ENCODE measurements at regions not wholly inside any gene's neighbourhood (a gene's known extent, or its start where the extent isn't known, plus 50 kb on each side); places are given as distances from the start of the nearest gene placed in this dataset.

DNA sequence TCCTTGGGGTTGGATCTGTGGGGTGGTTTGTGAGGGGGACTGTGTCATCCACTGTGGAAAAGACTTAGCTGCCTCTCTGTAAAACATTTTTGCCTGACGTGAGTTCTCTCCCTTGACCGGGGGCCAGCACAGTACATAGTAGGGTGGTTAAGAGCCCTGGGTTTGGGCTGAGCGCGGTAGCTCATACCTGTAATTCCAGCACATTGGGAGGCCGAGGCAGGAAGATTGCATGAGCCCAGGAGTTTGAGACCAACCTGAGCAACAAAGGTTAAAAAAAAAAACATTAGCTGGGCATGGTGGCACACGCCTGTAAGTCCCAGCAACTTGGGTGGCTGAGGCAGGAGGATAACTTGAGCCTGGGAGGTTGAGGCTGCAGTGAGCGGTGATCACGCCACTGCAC is 74.7 kb upstream of the WNT7B start:
- in situ Hi-C loops (cut with HindIII; ENCODE audit: low sequenced_read_pairs) = no loop called here
- no peak for DNase-seq (ENCODE audit: low spot score)

DNA sequence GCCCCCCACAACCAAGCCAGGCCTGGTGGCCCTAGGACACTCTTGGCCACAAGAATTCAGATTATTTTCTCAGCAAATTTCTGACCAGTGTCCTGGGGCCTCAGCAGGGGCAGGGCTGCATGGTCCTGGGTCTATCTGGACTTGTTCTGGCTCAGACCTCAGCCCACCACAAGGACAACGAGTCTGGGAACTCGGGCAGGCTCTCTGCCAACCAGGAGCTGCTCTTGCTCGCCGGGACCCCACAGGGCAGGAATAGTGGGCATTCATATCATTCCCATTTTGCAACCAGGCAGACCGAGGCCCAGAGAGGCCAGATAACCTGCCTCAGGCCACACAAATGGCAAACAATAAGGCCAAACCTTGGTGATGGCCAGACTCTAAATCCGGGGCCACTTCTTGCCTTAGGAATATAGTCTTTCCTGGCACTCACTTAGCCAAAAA is 75.4 kb upstream of the WNT7B start:
- DNase-seq (ENCODE audit: low spot score) = peak; percentile 33
- in situ Hi-C loops (cut with HindIII; ENCODE audit: low sequenced_read_pairs) = no loop called here

DNA sequence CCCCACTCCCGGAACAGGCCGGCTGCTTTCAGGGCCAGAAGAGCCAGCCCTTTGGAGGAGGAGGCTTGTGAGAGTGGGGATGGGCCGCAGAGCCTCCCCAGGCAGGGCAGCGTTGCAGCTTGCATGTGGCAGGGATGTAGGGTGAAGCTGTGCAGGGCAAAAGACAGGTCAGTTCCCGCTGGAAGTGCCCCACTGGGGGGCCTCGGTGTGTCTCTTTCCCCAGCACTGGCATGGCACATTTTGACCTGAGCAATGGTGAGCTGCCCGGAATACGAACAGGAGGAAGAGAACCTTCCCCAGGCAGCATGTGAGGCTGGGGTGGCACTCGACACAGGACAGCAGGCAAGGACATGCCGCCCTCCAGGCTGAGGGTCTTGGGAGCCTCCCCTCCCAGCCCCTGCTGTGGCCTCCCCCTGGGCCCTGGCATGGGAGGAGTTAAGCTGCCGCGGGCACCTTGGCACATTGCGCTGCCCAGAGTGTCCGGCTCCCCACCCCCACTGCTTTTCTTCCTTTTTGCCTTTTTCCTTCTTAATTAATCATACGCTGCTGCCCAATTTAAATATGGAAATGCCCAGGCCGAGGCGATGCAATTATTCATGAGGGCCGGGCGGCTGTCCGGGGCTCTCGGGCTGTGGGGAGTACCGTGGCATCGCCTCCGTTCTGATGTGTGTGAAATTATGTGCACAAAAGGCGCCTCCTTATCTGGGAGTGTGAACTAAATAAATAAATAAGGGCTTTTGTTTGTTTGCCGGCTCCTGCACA is 76.0 kb upstream of the WNT7B start:
- in situ Hi-C loops (cut with HindIII; ENCODE audit: low sequenced_read_pairs) = no loop called here
- peak; percentile 67 for DNase-seq (ENCODE audit: low spot score)

DNA sequence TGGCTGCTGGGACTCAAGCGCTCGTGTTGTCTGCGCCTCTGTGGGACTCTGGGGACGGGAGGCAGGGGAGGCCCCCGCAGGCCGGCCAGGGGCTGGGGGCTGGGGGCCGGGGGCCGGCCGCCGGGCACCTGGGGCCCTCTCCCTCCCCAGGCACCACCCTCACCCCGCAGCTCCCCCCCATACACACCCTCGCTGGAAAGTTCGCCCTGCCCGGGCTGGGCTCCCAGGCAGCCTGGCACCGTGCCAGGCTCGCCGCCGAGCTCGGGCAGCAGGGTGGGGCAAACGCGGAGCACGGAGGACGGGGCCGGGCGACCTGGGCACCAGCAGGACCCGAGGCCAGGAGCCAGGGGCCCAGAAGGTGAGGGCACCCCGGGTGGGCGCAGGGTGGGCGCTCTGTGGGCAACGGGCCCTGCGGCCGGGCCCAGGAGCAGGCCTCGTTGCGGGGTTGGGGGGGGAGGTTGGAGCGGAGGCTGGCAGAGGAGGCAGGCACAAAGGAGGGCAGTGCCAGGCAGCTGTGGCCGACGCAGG is 76.7 kb upstream of the WNT7B start:
- DNase-seq (ENCODE audit: low spot score) = peak; percentile 62
- in situ Hi-C loops (cut with HindIII; ENCODE audit: low sequenced_read_pairs) = no loop called here

DNA sequence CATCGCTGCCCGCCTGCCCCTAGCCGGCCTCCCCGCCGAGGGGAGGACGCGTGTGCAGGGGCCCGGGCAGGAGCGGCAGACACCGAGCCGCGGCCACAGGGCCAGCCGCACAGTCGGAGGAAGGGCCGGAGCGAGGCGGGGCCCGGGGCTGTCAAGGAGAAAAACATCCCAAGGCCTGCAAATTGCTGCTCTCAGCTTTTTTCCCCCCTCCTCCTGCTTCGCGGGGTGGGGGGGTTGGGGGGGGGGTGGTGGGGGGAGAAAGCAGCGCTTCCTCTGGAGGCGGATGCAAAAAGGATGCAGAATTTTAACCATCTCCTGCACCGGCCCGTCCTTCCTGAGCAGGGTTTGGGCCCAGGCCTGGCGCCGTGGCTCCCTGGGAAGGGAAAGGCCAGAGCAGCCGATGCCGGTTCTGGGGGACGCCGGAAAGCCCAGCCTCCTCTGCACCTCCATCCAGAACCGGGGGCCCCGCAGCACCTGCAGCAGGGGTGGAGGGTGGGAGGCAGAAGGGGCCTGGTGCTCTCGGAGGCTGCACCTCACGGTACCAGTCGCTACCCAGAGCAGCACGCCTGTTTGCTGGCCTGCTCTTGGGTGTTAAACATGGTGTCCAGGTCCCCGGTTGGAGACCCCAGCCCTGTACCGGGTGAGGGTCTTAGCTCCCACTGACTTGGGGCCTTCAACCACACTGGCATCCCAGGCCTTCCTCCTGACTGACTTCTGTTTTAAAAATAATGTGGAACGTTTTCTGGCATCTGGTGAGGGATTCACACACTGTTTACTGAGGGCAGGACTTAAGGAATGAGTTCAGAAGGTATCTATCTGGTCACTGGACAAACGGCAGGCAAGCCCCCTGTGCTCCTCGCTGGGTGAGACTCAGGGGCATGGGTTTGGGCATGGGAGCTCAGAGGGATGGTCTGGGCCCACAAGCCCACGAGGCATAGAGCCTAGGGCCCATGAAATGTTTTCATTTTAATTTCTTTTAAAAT is 77.4 kb upstream of the WNT7B start:
- DNase-seq (ENCODE audit: low spot score) = peak; percentile 66
- in situ Hi-C loops (cut with HindIII; ENCODE audit: low sequenced_read_pairs) = no loop called here

DNA sequence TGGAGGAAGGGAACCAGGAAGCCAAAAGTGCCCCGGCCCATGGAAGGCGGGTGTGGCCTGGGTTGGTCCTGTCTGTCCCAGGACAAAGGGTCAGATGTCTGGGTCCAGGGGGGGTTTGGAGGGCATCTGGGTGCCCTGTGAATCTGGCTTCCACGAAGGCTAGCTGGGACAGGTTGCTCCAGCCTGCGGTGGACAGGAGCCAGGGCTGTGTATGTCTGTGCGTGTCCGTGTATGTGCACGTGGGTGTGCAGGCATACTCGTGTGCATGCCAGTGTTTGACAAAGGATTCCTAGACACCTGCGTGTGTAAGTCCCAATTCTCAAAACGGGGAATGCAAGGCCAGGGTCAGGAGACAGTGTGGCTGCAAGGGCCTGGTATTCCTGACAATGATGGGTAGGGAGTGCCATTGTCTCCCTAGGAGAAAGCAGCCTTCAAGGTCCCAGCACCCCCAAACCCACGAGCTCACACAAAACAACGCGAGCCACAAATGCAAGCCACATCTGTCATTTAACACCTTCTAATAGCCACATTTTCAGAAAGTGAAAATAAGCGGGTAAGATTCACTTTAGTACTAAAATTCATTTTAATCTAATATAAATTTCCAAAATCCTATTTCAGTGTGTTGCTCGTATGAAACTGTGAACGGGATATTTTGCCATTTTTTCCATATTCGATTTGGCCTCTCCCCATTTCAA is 78.4 kb upstream of the WNT7B start:
- in situ Hi-C loops (cut with HindIII; ENCODE audit: low sequenced_read_pairs) = no loop called here
- peak; percentile 69 for DNase-seq (ENCODE audit: low spot score)

DNA sequence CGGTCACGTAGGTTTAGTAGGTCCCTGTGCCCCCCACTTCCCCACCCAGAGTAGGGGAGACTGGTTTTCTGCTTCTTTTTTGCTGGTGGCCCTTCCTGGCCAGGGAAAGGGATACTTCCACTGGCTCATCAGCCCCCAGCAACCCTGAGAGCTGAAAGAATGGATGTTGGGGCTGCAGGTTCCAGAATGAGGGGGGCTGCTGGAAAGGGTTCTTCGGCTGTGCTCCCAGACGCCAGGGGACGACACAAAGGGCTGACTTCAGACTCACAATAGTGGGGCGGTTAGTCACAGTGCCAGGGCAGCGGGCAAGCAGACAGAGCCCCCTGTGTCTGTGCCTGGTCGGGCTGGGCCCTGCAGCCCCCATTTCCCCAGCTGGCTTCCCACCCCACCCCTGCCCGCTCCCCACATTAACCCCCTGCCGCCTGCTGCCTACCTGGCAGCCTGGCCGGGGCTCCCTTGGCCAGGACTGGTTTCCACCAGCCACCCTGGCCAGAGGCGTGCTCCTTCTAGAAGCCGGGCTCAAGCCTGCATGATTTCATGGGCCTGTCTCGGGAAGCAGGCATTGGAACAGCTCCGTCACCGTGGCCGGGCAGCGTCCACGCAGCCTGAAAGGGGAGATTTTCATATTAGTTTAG is 79.1 kb upstream of the WNT7B start:
- peak; percentile 75 for DNase-seq (ENCODE audit: low spot score)
- in situ Hi-C loops (cut with HindIII; ENCODE audit: low sequenced_read_pairs) = no loop called here

DNA sequence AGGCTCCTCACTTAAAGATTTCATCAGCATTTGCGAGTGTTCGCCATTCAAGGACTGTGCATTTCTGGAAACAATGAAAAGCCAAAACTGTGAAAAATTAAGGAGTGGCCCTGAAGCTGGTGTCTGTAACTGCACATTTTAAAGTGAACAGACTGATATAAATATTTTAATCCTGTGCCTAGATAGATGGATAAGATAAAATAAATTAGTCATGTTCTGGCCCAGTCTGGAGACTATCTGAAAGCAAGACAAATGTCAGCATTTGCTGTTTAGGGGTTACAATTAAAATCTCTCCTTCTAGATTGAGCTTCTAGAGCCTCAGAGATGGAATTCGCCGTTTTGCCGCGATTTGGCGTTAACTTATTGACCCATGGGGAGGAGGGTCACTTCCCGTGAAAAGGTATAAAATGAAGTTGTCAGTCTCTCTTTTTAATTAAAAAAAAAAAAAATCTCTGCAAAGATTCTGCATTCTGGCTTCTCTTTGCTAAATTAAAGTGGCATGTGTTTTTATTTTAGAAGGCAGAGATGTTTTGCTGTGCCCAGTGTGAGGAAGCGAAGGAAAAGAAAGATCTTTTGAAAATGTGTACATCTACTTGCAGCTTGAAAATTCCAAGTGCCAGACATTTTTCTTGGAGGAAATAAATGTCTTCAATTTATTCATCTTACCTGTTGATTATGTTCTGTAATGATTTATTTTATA is 79.7 kb upstream of the WNT7B start:
- no peak for DNase-seq (ENCODE audit: low spot score)
- in situ Hi-C loops (cut with HindIII; ENCODE audit: low sequenced_read_pairs) = no loop called here

DNA sequence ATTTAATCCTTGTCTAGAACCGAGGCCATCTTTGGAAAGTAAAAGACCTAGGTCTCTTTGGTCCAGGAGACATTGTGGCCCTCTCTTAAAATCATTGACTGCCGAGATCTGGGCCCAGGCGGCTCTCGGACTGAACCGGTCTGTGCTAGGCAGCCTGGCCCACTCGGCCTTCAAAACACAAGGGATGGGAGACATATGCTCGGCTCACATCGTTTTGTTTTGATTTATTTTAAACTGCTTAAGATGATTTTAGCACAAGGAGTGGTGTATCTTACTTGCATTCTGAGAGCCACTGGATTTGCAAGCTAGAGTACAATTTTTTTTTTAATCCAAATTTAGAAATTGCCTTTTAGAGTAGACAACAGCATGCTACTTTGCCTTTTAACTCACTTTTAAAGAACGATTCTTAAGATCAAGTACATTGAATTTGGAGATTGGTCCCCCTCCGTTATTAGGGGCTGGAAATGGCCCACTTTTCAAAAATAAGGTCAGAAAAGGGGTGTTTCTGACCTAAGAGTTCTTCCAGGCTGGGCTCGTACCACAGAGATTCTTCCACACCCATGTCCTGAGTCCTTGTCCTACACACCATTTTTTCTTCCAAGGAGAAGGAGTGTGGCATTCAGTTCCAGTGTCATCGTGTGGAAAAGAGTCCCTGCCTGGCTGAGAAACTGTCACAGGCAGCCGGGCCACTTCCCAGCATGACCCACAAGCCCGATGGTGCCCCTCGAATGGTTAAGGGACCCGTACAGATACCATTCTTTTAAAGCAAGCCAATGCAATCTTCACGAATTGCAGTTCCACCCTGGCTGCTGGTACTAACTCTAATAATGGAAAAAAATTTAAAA is 80.5 kb upstream of the WNT7B start:
- DNase-seq (ENCODE audit: low spot score) = peak; percentile 70
- in situ Hi-C loops (cut with HindIII; ENCODE audit: low sequenced_read_pairs) = no loop called here

DNA sequence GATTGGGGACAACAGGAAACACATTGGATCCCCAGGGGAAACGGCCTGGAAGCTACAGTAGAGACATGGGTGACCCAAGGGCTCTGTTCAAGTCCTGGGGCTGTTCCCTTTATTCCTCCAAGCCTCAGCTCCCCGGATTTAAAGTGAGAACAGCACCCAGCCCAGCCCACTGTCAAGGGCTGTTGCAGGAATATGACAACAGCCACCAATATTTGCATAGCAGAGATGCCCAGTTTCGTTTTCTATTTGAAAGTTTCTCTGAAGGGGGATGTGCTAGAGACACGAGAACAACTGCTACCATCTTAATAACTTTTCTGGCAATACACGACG is 81.1 kb upstream of the WNT7B start:
- peak; percentile 58 for DNase-seq (ENCODE audit: low spot score)
- in situ Hi-C loops (cut with HindIII; ENCODE audit: low sequenced_read_pairs) = no loop called here

DNA sequence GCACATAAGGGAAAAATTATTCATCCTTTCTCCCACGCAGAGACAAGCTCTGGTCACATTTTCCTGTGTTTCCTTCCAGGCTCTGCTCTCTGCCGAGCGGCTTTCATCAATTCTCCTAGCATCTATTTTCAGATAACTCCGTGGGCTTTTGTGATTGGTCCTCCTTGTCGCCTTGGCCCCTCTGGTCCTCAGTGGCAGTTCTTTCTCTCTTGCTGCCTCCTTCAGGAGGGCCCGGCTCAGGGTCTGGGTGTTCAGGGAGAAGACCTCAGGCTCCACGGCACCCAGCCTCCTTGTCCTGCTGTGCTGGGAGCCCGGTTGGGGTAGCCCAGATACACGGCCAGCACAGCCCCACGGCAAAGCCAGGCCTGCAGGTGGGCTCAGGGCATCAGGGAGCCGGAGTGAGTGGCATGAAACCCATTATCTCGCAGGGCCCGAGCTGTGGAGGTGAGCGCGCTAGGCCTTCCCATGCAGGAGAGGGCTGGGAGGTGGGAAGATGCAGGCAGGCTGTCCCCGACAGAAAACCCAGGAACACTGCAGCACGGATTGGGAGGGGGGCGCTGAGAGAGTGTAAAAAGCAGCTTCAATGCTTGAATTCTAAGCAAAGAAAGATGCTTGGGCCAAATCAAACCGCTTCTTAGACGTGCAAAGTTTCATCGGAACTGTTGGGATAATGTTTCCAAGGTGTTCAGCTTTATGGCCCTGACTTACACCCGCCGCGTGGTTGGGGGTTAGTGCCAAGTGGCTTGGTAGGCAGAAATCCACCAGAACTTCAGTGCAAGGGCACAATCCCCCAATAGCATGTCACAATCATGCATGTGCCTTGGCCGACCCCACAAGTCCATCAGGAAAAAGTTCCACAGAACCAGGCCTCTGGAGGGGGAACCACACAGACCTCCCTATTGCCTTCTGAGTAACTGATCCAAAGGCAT is 81.9 kb upstream of the WNT7B start:
- in situ Hi-C loops (cut with HindIII; ENCODE audit: low sequenced_read_pairs) = no loop called here
- peak; percentile 74 for DNase-seq (ENCODE audit: low spot score)

DNA sequence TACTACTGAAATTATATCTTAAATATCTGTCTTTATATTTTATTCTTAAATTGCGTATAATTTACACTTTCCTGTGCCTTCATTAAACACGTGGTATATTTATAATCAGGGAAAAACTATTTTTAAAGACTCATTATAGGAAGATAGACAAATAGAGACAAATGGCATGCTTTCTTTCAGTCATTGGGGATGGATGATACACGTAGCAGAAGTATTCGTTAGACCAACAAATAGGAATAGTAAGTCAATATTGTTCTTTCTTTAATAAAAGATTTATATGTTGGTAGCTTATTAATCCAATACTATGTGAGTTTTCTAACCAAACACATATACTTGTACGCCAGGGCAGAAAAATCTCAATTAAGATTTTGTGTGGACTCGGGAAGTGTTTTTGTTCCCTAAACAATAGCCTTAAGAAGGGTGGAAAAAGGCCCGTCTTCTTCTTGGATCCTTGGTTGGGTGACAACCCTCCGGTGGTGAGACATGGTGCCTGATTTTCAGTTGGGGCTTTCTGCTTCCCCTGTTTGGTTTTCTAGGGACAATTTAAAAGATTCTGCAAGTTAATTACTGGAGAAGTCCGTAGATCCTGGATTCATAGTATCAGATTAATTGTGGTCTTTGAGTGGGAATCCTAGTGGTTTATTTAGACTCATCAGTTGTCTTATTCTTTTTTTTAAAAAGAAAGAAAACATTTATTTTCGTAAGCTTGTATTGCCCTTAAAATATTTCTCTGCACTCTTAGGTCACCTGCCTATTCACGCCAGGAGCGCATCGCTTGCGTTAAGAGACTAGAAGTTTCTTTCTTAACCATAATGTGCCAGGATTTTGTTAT is 83.5 kb upstream of the WNT7B start:
- in situ Hi-C loops (cut with HindIII; ENCODE audit: low sequenced_read_pairs) = loop anchor here (10.0 kb wide), 1 partner anchor 56 kb away; no protein-coding TSS in a partner anchor
- no peak for DNase-seq (ENCODE audit: low spot score)

DNA sequence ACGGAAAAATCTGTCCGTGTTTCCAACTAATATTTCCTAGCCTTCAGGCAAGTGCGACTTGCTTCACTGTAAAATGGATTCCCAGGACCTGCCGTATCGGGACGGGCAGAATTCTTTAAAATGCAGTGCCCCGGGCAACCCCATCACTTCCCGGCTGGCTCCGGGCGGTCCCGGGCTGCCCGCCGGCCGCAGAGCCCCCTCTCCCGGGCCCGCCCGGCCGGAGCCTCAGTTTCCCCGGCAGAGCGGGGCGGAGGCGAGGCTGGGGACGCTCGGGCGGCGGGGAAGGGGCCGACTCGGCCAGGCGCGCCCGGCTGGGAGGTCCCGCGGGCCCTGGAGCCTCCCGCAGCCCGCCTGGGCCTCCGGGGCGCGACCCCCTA is 84.2 kb upstream of the WNT7B start:
- DNase-seq (ENCODE audit: low spot score) = no peak
- in situ Hi-C loops (cut with HindIII; ENCODE audit: low sequenced_read_pairs) = loop anchor here (10.0 kb wide), 1 partner anchor 56 kb away; no protein-coding TSS in a partner anchor

DNA sequence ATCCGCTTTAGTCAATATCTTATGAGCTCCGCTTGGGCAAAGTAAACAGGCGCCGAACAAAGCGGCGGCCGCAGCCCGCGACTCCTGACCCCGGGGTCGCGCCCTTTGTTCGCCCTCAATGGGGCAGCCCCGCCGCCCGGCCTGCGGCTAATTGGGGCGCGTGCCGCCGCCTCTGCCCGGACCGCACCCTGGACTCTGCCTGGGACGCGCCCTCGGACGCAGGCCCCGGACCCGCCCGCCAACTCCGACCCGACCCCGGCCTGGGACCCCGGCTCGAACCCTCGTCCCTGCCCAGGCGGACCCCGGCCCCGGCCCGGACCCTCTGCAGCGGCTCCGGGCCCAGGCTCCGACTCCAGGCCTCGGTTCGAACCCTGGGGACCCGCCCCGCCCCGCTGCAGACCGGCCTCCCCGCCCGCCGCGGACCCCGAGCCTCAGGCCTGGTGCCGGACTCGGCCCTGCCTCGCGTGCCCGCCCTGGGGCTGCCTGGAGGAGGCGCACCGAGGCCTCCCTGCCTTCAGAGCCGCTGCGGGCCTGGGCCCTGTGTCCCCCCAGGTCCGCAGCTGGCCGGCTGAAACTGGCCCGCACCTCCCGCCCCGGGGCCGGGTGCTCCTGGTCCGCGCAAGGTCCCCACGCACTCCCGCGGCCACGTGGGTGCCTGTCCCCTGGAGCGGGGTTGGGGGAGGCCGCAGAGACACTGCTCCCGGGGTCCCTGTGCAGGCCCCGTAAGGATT is 84.7 kb upstream of the WNT7B start:
- DNase-seq (ENCODE audit: low spot score) = no peak
- in situ Hi-C loops (cut with HindIII; ENCODE audit: low sequenced_read_pairs) = loop anchor here (10.0 kb wide), 1 partner anchor 57 kb away; no protein-coding TSS in a partner anchor

DNA sequence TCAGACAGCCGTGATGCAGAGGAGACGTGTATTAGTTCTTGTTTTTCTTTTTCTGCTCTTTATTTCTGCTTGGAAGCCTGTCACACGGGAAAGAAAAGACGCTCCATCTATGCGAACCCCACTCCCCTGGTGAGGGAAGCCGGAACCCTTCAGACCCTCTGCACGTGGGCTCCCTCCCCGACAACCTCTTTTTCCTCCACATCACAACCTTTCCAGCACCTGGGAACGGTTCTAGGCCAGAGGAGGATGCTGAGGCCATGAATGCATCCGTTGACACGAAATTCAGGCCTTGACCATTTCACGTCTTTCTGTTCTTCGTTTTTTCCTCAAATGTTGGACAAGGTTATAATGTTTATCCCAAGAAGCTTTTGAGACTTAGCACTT is 85.3 kb upstream of the WNT7B start:
- DNase-seq (ENCODE audit: low spot score) = no peak
- in situ Hi-C loops (cut with HindIII; ENCODE audit: low sequenced_read_pairs) = loop anchor here (10.0 kb wide), 1 partner anchor 57 kb away; no protein-coding TSS in a partner anchor
